HEK293 (cell line): ENCODE measurements at regions not wholly inside any gene's neighbourhood (a gene's known extent, or its start where the extent isn't known, plus 50 kb on each side); places are given as distances from the start of the nearest gene placed in this dataset.

Source experiments
- CTCF ChIA-PET: fragments of 350-600 bp; formaldehyde crosslinking; extraction: SDS; loops from one replicate; lab custom pipeline; 2021; ENCODE audit warnings: antibody characterized with exemption; lab: Yijun Ruan, JAX
- POLR2A ChIA-PET: fragments of 300-600 bp; formaldehyde crosslinking; extraction: SDS; loops from one replicate; lab custom pipeline; 2020; ENCODE audit warnings: antibody characterized with exemption, inconsistent platforms; lab: Yijun Ruan, JAX
- H3K27ac ChIP-seq: fragments of 200-500 bp; sonication (Bioruptor generic); 2 replicates; pipeline ENCODE4 v1.5.1; 2014; ENCODE audit warnings: low read depth, low read length, control low read depth, inconsistent platforms; ENCODE audit errors: extremely low read depth
- H3K36me3 ChIP-seq, 2 experiments: fragments of 200-500 bp in 1 of 2; sonication (Bioruptor generic) in 1 of 2; 1 replicate in 1 of 2; 2 replicates in 1 of 2; pipeline ENCODE4 v1.5.1; 2014 to 2017; ENCODE audit warnings: inconsistent platforms in 2 of 2, low read length in 2 of 2; ENCODE audit not compliant: control insufficient read depth in 2 of 2, insufficient read depth in 1 of 2
- H3K4me1 ChIP-seq: fragments of 200-500 bp; sonication (Bioruptor generic); 2 replicates; pipeline ENCODE4 v1.5.1; 2014; ENCODE audit warnings: mild to moderate bottlenecking, low read length, inconsistent platforms; ENCODE audit not compliant: control insufficient read depth, insufficient read depth
- H3K4me3 ChIP-seq: 2 replicates; pipeline ENCODE4 v1.5.1; 2011; ENCODE audit warnings: low read depth, mild to moderate bottlenecking, control low read depth, low read length, moderate library complexity
- H3K9me3 ChIP-seq: fragments of 200-500 bp; sonication (Bioruptor generic); 2 replicates; pipeline ENCODE4 v1.5.1; 2014; ENCODE audit warnings: low read depth, low read length, inconsistent platforms; ENCODE audit not compliant: control insufficient read depth, insufficient read depth
- KLF8 ChIP-seq: fragments of 450-650 bp; formaldehyde crosslinking; IDR thresholded peaks from 2 replicates; pipeline ENCODE4 v1.5.1; 2016; ENCODE audit warnings: missing biosample characterization, missing genetic modification characterization
- ZFHX2 ChIP-seq: fragments of 450-650 bp; formaldehyde crosslinking; conservative IDR thresholded peaks from 2 replicates; pipeline ENCODE4 v1.5.1; 2016; ENCODE audit warnings: missing biosample characterization, missing genetic modification characterization
- ZFP37 ChIP-seq: fragments of 450-650 bp; formaldehyde crosslinking; IDR thresholded peaks from 2 replicates; pipeline ENCODE4 v1.5.1; 2016; ENCODE audit warnings: missing biosample characterization, missing genetic modification characterization
- ZNF121 ChIP-seq: fragments of 450-650 bp; formaldehyde crosslinking; IDR thresholded peaks from 2 replicates; pipeline ENCODE4 v1.5.1; 2016; ENCODE audit warnings: missing biosample characterization, missing genetic modification characterization
- ZNF19 ChIP-seq: fragments of 450-650 bp; formaldehyde crosslinking; IDR thresholded peaks from 2 replicates; pipeline ENCODE4; 2016; ENCODE audit warnings: missing biosample characterization, missing genetic modification characterization, low read depth
- ZNF350 ChIP-seq: fragments of 450-650 bp; formaldehyde crosslinking; IDR thresholded peaks from 2 replicates; pipeline ENCODE4 v1.5.0; 2017; ENCODE audit warnings: missing biosample characterization, mild to moderate bottlenecking, missing genetic modification characterization
- ZNF37A ChIP-seq: fragments of 450-650 bp; IDR thresholded peaks from 2 replicates; pipeline ENCODE4 v1.5.1; 2018; ENCODE audit warnings: missing biosample characterization, missing genetic modification characterization
- ZNF514 ChIP-seq: fragments of 450-650 bp; formaldehyde crosslinking; IDR thresholded peaks from 2 replicates; pipeline ENCODE4 v1.5.1; 2016; ENCODE audit warnings: missing biosample characterization, missing genetic modification characterization
- ZNF768 ChIP-seq: fragments of 450-650 bp; formaldehyde crosslinking; IDR thresholded peaks from 2 replicates; pipeline ENCODE4 v1.5.1; 2018; ENCODE audit warnings: missing biosample characterization, mild to moderate bottlenecking, missing genetic modification characterization
- ZNF830 ChIP-seq: fragments of 450-650 bp; IDR thresholded peaks from 2 replicates; pipeline ENCODE4 v1.5.0; 2018; ENCODE audit warnings: missing biosample characterization, missing genetic modification characterization, low read depth, mild to moderate bottlenecking, moderate library complexity
- TF ChIP-seq, protein P1 (sequence below): fragments of 450-650 bp; formaldehyde crosslinking; IDR thresholded peaks from 2 replicates; pipeline ENCODE4 v1.5.1; 2016; ENCODE audit warnings: missing biosample characterization, missing genetic modification characterization
- TF ChIP-seq, protein P2 (sequence below): fragments of 450-650 bp; formaldehyde crosslinking; IDR thresholded peaks from 2 replicates; pipeline ENCODE4 v1.5.1; 2017; ENCODE audit warnings: missing biosample characterization, missing genetic modification characterization
- TF ChIP-seq, protein P3 (sequence below): fragments of 450-650 bp; formaldehyde crosslinking; IDR thresholded peaks from 2 replicates; pipeline ENCODE4 v1.5.1; 2016; ENCODE audit warnings: missing biosample characterization, missing genetic modification characterization
- TF ChIP-seq, protein P4 (sequence below): fragments of 450-650 bp; IDR thresholded peaks from 2 replicates; pipeline ENCODE4 v1.5.1; 2018; ENCODE audit warnings: missing biosample characterization, missing genetic modification characterization
- TF ChIP-seq, protein P5 (sequence below): fragments of 450-650 bp; formaldehyde crosslinking; IDR thresholded peaks from 2 replicates; pipeline ENCODE4 v1.5.0; 2017; ENCODE audit warnings: missing biosample characterization, missing genetic modification characterization, borderline replicate concordance
- TF ChIP-seq, protein P6 (sequence below): fragments of 450-650 bp; formaldehyde crosslinking; IDR thresholded peaks from 2 replicates; pipeline ENCODE4 v1.5.1; 2016; ENCODE audit warnings: missing biosample characterization, missing genetic modification characterization

DNA sequence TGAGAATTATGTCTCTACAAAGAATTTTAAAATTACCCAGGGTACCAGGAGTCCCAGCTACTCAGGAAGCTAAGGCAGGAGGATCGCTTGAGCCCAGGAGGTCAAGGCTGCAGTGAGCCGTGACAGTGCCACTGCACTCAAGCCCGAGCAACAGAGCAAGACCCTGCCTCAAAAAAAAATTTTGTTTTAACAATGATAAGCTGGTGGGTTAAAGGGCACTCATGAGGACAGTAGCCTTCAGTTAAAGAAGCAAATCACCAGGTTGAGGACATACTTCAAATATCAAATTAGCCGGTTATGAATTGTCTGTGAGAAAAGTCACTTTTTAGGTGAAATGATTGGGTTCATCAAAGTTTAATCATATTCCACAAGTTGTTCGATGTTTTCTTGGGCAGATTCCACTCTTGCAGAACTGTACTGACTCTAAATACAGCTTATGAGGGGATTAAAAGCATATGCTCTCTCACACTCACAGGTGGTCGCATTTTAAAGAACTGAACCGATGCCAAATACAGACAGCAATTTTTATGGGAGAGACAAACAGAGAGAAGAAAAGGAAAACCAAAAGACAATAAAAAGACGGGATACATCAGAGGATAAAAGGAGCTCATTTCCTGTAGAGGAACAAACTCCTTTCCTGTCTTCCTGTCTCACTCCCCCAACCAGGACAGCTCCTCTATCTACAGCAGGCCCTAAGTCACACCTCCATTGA lies 582.8 kb upstream of the NRP1 start (continued):
- TF ChIP-seq, protein P1, sequence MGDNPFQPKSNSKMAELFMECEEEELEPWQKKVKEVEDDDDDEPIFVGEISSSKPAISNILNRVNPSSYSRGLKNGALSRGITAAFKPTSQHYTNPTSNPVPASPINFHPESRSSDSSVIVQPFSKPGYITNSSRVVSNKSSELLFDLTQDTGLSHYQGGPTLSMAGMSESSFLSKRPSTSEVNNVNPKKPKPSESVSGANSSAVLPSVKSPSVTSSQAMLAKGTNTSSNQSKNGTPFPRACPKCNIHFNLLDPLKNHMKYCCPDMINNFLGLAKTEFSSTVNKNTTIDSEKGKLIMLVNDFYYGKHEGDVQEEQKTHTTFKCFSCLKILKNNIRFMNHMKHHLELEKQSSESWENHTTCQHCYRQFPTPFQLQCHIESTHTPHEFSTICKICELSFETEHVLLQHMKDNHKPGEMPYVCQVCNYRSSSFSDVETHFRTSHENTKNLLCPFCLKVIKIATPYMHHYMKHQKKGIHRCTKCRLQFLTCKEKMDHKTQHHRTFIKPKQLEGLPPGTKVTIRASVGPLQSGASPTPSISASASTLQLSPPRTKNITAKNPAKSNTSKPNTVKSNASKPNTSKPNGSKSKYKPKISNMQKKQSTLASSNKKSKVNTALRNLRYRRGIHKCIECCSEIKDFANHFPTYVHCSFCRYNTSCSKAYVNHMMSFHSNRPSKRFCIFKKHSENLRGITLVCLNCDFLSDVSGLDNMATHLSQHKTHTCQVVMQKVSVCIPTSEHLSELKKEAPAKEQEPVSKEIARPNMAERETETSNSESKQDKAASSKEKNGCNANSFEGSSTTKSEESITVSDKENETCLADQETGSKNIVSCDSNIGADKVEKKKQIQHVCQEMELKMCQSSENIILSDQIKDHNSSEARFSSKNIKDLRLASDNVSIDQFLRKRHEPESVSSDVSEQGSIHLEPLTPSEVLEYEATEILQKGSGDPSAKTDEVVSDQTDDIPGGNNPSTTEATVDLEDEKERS (tag by site-specific recombination) = no peak
- TF ChIP-seq ZNF514 (tag by site-specific recombination) (no peak), ZNF121 (no peak), ZNF37A (tag by site-specific recombination) (no peak), ZFHX2 (tag by site-specific recombination) (no peak), ZNF830 (tag by site-specific recombination) (no peak), ZNF19 (tag by site-specific recombination) (no peak), ZFP37 (tag by site-specific recombination) (no peak)
- TF ChIP-seq, protein P2, sequence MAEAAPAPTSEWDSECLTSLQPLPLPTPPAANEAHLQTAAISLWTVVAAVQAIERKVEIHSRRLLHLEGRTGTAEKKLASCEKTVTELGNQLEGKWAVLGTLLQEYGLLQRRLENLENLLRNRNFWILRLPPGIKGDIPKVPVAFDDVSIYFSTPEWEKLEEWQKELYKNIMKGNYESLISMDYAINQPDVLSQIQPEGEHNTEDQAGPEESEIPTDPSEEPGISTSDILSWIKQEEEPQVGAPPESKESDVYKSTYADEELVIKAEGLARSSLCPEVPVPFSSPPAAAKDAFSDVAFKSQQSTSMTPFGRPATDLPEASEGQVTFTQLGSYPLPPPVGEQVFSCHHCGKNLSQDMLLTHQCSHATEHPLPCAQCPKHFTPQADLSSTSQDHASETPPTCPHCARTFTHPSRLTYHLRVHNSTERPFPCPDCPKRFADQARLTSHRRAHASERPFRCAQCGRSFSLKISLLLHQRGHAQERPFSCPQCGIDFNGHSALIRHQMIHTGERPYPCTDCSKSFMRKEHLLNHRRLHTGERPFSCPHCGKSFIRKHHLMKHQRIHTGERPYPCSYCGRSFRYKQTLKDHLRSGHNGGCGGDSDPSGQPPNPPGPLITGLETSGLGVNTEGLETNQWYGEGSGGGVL (tag by site-specific recombination) = no peak
- TF ChIP-seq, protein P3, sequence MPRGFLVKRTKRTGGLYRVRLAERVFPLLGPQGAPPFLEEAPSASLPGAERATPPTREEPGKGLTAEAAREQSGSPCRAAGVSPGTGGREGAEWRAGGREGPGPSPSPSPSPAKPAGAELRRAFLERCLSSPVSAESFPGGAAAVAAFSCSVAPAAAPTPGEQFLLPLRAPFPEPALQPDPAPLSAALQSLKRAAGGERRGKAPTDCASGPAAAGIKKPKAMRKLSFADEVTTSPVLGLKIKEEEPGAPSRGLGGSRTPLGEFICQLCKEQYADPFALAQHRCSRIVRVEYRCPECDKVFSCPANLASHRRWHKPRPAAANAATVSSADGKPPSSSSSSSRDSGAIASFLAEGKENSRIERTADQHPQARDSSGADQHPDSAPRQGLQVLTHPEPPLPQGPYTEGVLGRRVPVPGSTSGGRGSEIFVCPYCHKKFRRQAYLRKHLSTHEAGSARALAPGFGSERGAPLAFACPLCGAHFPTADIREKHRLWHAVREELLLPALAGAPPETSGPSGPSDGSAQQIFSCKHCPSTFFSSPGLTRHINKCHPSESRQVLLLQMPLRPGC (tag by site-specific recombination) = no peak
- TF ChIP-seq, protein P4, sequence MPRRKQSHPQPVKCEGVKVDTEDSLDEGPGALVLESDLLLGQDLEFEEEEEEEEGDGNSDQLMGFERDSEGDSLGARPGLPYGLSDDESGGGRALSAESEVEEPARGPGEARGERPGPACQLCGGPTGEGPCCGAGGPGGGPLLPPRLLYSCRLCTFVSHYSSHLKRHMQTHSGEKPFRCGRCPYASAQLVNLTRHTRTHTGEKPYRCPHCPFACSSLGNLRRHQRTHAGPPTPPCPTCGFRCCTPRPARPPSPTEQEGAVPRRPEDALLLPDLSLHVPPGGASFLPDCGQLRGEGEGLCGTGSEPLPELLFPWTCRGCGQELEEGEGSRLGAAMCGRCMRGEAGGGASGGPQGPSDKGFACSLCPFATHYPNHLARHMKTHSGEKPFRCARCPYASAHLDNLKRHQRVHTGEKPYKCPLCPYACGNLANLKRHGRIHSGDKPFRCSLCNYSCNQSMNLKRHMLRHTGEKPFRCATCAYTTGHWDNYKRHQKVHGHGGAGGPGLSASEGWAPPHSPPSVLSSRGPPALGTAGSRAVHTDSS (tag by site-specific recombination) = no peak
- TF ChIP-seq, protein P5, sequence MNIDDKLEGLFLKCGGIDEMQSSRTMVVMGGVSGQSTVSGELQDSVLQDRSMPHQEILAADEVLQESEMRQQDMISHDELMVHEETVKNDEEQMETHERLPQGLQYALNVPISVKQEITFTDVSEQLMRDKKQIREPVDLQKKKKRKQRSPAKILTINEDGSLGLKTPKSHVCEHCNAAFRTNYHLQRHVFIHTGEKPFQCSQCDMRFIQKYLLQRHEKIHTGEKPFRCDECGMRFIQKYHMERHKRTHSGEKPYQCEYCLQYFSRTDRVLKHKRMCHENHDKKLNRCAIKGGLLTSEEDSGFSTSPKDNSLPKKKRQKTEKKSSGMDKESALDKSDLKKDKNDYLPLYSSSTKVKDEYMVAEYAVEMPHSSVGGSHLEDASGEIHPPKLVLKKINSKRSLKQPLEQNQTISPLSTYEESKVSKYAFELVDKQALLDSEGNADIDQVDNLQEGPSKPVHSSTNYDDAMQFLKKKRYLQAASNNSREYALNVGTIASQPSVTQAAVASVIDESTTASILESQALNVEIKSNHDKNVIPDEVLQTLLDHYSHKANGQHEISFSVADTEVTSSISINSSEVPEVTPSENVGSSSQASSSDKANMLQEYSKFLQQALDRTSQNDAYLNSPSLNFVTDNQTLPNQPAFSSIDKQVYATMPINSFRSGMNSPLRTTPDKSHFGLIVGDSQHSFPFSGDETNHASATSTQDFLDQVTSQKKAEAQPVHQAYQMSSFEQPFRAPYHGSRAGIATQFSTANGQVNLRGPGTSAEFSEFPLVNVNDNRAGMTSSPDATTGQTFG = no peak
- TF ChIP-seq, all 188 proteins: peak for 0

DNA sequence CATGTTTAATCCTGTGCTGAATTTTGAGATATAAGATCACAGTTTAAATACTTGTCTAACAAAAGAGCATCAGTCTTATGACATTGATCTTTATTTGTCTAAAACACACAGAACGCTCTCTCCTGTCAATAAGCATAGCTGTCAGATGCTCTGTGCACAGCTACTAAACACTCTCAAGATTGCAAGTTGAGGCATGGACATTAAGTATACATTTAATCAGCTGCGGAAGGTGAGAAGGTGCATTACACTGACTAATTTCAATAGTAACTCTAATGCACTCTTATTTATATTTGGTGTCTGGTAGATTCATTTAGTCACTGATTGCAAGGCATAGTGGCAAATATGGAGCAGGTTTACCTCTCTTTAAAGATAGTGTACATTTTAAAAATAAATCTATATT lies 580.3 kb upstream of the NRP1 start:
- Histone ChIP-seq H3K4me1 (0 out of 2 replicates have a peak, but pooled peaks cover 3% of the 10 kb centered on the region), H3K4me3 (no peak overlapping the region), H3K27ac (no peak overlapping the region), H3K36me3 (no peaks in the 10 kb centered on the region), H3K9me3 (no peaks in the 10 kb centered on the region)
- no peak for TF ChIP-seq ZFP37 (tag by site-specific recombination)
- TF ChIP-seq ZNF768 (tag by site-specific recombination) = no peak
- TF ChIP-seq, protein P6, sequence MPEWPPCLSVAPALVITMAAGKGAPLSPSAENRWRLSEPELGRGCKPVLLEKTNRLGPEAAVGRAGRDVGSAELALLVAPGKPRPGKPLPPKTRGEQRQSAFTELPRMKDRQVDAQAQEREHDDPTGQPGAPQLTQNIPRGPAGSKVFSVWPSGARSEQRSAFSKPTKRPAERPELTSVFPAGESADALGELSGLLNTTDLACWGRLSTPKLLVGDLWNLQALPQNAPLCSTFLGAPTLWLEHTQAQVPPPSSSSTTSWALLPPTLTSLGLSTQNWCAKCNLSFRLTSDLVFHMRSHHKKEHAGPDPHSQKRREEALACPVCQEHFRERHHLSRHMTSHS (tag by site-specific recombination) = no peak
- no peak for TF ChIP-seq ZNF350 (tag by site-specific recombination)
- TF ChIP-seq KLF8 (tag by site-specific recombination) = no peak
- CTCF ChIA-PET = no interaction called here
- POLR2A ChIA-PET = no interaction called here
